ENCODE measurements at regions not wholly inside any gene's neighbourhood (a gene's known extent, or its start where the extent isn't known, plus 50 kb on each side); places are given as distances from the start of the nearest gene placed in this dataset.

DNA sequence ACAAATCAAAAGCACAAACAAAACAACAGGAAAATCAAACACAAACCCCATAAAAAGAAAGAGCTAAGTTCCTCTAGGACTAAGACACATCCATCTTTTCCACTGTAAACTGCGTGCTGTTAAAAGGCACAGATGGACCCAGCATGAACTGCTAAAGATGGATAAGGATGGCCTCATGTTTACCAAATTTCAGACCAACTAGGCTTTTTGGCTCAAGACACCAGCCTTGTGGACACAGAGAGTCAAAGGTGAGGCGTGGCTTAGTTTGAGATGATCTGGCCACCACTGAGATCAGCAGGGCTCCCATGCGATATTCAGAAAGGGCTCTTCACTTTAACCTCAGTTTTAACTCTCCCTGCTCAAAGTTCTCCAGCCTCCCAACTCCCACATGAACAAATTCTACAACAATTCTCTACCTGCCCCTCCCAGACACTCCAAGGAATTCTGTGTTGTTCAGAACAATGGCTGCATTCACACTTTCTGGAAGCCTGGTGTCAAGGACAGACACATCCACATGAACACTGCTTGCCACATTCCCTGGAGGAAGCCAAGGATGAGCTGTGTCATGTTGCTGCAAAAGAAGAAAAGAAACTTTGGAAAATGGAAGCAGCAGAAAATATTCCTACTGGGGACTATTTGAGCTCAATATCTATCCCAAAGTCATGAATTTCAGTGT is 198.4 kb upstream of the LRRN1 start:
- no peaks in the 10 kb centered on the region for H3K36me3 Mint-ChIP-seq (ENCODE audit: low read depth, unreplicated experiment)
- Histone ChIP-seq H3K9ac (ENCODE audit: low read length) (no peak overlapping the region), H4K20me1 (ENCODE audit: insufficient read depth, low read length) (no peaks in the 10 kb centered on the region), H3K79me2 (ENCODE audit: insufficient read depth, low read length) (no peaks in the 10 kb centered on the region), H3K4me1 (ENCODE audit: insufficient read depth, low read length) (no peaks in the 10 kb centered on the region), H3K36me3 (ENCODE audit: insufficient read depth, low read length) (no peaks in the 10 kb centered on the region), H3K4me3 (ENCODE audit: insufficient read depth, low read depth, low read length) (no peak overlapping the region), H3K4me2 (ENCODE audit: low read length) (no peak overlapping the region), H2AFZ (ENCODE audit: low read depth, low read length) (no peak overlapping the region), H3K9me3 (ENCODE audit: insufficient read depth, low read depth, low read length) (no peaks in the 10 kb centered on the region), H3K27ac (ENCODE audit: low read depth, low read length) (no peak overlapping the region), H3K27me3 (ENCODE audit: insufficient read depth, low read length) (no peaks in the 10 kb centered on the region)
- FAIRE-seq, result no peak
- H3K27ac Mint-ChIP-seq (ENCODE audit: unreplicated experiment), result no peak overlapping the region
- TF ChIP-seq, protein P1, sequence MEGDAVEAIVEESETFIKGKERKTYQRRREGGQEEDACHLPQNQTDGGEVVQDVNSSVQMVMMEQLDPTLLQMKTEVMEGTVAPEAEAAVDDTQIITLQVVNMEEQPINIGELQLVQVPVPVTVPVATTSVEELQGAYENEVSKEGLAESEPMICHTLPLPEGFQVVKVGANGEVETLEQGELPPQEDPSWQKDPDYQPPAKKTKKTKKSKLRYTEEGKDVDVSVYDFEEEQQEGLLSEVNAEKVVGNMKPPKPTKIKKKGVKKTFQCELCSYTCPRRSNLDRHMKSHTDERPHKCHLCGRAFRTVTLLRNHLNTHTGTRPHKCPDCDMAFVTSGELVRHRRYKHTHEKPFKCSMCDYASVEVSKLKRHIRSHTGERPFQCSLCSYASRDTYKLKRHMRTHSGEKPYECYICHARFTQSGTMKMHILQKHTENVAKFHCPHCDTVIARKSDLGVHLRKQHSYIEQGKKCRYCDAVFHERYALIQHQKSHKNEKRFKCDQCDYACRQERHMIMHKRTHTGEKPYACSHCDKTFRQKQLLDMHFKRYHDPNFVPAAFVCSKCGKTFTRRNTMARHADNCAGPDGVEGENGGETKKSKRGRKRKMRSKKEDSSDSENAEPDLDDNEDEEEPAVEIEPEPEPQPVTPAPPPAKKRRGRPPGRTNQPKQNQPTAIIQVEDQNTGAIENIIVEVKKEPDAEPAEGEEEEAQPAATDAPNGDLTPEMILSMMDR (IDR thresholded peaks at IDR 0.05; ENCODE audit: insufficient read depth, low read depth, low read length), result no peak
- TF ChIP-seq EZH2 (IDR thresholded peaks at IDR 0.05; ENCODE audit: insufficient read depth, low read length), result no peak
- H3K4me3 Mint-ChIP-seq (ENCODE audit: unreplicated experiment), result no peak overlapping the region
- H3K27me3 Mint-ChIP-seq (ENCODE audit: low read depth, unreplicated experiment), result no peaks in the 10 kb centered on the region
- no peak for DNase-seq (ENCODE audit: low read depth)
- no peaks in the 10 kb centered on the region for H3K4me1 Mint-ChIP-seq (ENCODE audit: low read depth, unreplicated experiment)
- H3K9me3 Mint-ChIP-seq (ENCODE audit: unreplicated experiment), result peaks cover 7% of the 10 kb centered on the region

DNA sequence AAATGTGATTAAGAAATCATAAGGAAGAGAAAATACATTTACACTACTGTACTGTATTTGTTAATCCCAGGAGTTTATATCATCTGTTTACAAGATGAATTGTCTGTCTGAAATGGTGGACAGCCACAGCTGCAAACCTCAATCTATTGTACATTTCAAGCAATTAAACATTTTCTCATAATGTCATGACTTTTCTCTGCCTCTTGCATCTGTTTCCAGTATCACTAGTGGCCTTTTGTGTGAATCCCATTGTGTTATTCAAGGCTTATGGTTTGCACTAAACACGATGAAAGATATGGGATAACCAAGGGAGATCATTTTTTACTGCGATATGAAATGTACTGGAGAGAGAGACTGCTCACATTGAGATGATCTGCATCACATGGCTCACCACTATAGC is 200.2 kb upstream of the LRRN1 start:
- no peak overlapping the region for H3K4me3 Mint-ChIP-seq (ENCODE audit: unreplicated experiment)
- FAIRE-seq, result no peak
- no peak overlapping the region for H2AFZ ChIP-seq (ENCODE audit: low read depth, low read length)

GRCh38 chr3:3594986-3595385 is 204.2 kb upstream of the LRRN1 start:
- no peak overlapping the region for H3K4me3 ChIP-seq (ENCODE audit: insufficient read depth, low read depth, low read length)

More for the DNA sequence above, 200.2 kb upstream of the LRRN1 start:
- Mint-ChIP-seq H3K4me1 (ENCODE audit: low read depth, unreplicated experiment) (no peaks in the 10 kb centered on the region), H3K36me3 (ENCODE audit: low read depth, unreplicated experiment) (no peaks in the 10 kb centered on the region), H3K27me3 (ENCODE audit: low read depth, unreplicated experiment) (no peaks in the 10 kb centered on the region), H3K27ac (ENCODE audit: unreplicated experiment) (no peak overlapping the region), H3K9me3 (ENCODE audit: unreplicated experiment) (peaks cover 4% of the 10 kb centered on the region)
- Histone ChIP-seq H3K27ac (ENCODE audit: low read depth, low read length) (no peak overlapping the region), H3K79me2 (ENCODE audit: insufficient read depth, low read length) (no peaks in the 10 kb centered on the region), H3K4me2 (ENCODE audit: low read length) (no peak overlapping the region), H3K36me3 (ENCODE audit: insufficient read depth, low read length) (no peaks in the 10 kb centered on the region), H3K9ac (ENCODE audit: low read length) (no peak overlapping the region), H3K27me3 (ENCODE audit: insufficient read depth, low read length) (no peaks in the 10 kb centered on the region), H4K20me1 (ENCODE audit: insufficient read depth, low read length) (no peaks in the 10 kb centered on the region), H3K9me3 (ENCODE audit: insufficient read depth, low read depth, low read length) (no peaks in the 10 kb centered on the region), H3K4me3 (ENCODE audit: insufficient read depth, low read depth, low read length) (no peak overlapping the region), H3K4me1 (ENCODE audit: insufficient read depth, low read length) (no peaks in the 10 kb centered on the region)
- no peak for DNase-seq (ENCODE audit: low read depth)
- no peak for TF ChIP-seq EZH2 (IDR thresholded peaks at IDR 0.05; ENCODE audit: insufficient read depth, low read length)
- TF ChIP-seq, protein P1 (IDR thresholded peaks at IDR 0.05; ENCODE audit: insufficient read depth, low read depth, low read length), result no peak

More at GRCh38 chr3:3594986-3595385, 204.2 kb upstream of the LRRN1 start:
- Mint-ChIP-seq H3K4me1 (ENCODE audit: low read depth, unreplicated experiment) (no peaks in the 10 kb centered on the region), H3K27ac (ENCODE audit: unreplicated experiment) (no peak overlapping the region), H3K27me3 (ENCODE audit: low read depth, unreplicated experiment) (no peaks in the 10 kb centered on the region), H3K4me3 (ENCODE audit: unreplicated experiment) (no peak overlapping the region), H3K36me3 (ENCODE audit: low read depth, unreplicated experiment) (no peaks in the 10 kb centered on the region), H3K9me3 (ENCODE audit: unreplicated experiment) (no peaks in the 10 kb centered on the region)
- Histone ChIP-seq H2AFZ (ENCODE audit: low read depth, low read length) (no peak overlapping the region), H3K4me1 (ENCODE audit: insufficient read depth, low read length) (no peaks in the 10 kb centered on the region), H3K79me2 (ENCODE audit: insufficient read depth, low read length) (no peaks in the 10 kb centered on the region), H4K20me1 (ENCODE audit: insufficient read depth, low read length) (no peaks in the 10 kb centered on the region), H3K27me3 (ENCODE audit: insufficient read depth, low read length) (no peaks in the 10 kb centered on the region), H3K4me2 (ENCODE audit: low read length) (no peak overlapping the region), H3K27ac (ENCODE audit: low read depth, low read length) (no peak overlapping the region), H3K9ac (ENCODE audit: low read length) (no peak overlapping the region), H3K9me3 (ENCODE audit: insufficient read depth, low read depth, low read length) (no peaks in the 10 kb centered on the region), H3K36me3 (ENCODE audit: insufficient read depth, low read length) (no peaks in the 10 kb centered on the region)
- FAIRE-seq (no peak), DNase-seq (ENCODE audit: low read depth) (no peak)
- no peak for TF ChIP-seq EZH2 (IDR thresholded peaks at IDR 0.05; ENCODE audit: insufficient read depth, low read length)
- TF ChIP-seq, protein P1 (IDR thresholded peaks at IDR 0.05; ENCODE audit: insufficient read depth, low read depth, low read length), result no peak
